RKO (cell line): ENCODE measurements at regions not wholly inside any gene's neighbourhood (a gene's known extent, or its start where the extent isn't known, plus 50 kb on each side); places are given as distances from the start of the nearest gene placed in this dataset.

Source experiments
- DNase-seq: peaks from one replicate; pipeline ENCODE4 v3.0.0-alpha.2; 2016; ENCODE audit warnings: low spot score

- no peak for DNase-seq
Observed at GRCh38 chr11:95378789-95379188, 147.8 kb upstream of the SESN3 start.

GRCh38 chr11:95378111-95378510, 147.1 kb upstream of the SESN3 start:
- DNase-seq: no peak

DNA sequence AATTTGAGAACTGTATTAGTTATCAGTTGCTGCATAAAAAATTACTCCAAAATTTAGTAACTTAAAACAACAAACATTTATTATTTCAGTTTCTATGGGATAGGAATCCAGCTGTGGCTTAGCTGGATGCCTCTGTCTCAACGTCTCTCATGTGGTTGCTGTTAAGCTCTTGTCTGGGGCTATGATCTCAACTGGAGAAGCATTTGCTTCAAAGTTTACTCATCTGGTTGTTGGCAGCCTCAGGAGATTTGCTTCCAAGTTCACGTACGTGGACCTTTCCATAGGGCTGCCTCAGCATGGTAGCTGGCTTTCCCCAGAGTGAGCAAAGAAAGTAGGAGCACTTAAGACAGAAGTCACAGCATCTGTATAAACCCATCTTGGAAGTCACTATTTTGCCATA, 144.9 kb upstream of the SESN3 start:
- no peak for DNase-seq

GRCh38 chr11:95375451-95375850, 144.4 kb upstream of the SESN3 start:
- DNase-seq: no peak

- no peak for DNase-seq
Observed at GRCh38 chr11:95374105-95374504, 143.1 kb upstream of the SESN3 start.

- no peak for DNase-seq
Observed at GRCh38 chr11:95373241-95373640, 142.2 kb upstream of the SESN3 start.

GRCh38 chr11:95372097-95372656, 141.2 kb upstream of the SESN3 start:
- no peak for DNase-seq

GRCh38 chr11:95371153-95371552, 140.2 kb upstream of the SESN3 start:
- DNase-seq: no peak

DNA sequence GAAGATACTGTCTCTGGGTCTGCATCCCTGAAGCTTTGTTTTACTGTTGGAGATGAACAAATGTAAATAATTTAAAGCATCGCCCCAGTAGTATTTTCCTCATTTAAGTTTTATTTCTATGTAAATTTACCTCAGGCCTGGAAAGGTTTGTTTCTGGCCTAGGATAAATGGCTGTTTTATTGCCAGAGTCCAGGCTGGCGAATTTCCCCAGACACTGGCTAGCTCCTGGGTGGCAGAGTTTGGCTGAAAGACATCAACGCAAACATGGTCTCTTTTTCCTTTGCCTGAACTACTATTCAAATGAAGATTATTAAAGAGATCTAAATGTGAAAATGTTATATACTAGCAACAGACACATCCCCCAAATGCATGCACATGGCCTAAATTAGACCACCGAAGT, 136.7 kb upstream of the SESN3 start:
- DNase-seq: no peak

DNA sequence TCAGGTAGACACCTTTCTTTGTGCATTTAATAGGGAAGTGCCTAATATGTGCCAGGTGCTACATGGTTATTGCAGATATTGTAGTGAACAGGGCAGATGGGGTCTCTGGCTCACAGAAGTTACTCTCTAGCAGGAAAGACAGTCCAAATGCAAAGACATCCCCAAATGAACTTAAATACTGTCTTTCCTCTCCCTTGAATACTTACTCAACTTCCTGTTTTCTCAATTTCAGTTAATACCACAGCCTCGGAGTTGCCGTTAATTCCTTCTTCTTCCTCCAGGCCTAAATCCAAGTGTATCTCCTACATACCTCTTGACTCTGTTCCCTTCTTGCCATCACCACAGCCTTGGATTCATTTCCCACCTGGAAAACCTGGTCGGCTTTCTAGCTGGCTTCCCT, 134.3 kb upstream of the SESN3 start:
- no peak for DNase-seq

GRCh38 chr11:95364324-95365295, 133.6 kb upstream of the SESN3 start:
- DNase-seq: no peak

DNA sequence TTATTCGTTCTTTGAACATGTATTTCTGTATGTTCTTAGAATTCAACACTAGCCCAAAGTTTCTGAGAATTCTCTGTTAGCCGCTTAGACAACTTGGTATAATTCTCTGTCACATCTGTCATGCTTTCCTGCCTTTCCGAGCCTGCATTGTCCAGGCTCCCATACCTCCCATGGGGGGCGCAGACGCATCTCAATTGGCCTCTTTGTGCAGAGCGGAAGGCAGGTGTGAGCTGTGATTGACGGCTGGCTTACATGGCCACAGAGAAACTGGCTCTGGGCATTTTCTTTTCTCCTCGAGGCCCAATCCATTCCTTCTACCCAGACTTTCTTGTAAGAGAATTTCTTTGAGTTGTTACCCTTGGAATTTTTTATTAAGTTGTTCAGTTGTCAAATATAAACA, 132.7 kb upstream of the SESN3 start:
- DNase-seq: no peak

DNA sequence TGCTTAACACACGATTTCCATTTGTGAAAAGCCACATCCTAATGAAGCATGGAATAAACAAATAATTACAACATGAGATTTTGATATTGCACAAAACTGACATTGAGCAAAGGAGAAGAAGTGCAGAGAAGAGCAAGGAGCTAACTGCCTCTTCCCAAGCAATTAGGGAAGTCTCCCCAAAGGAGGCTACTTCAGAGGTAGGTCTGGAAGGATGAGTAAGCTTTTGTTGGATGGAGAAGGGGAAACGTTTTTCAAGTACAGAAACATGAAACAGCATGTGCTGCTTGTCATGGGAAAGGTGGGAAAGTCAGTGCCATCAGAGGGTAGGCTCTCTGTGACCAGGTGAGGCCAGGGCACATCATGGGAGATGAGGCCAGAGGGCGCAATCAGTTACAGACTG, 132.2 kb upstream of the SESN3 start:
- no peak for DNase-seq

DNA sequence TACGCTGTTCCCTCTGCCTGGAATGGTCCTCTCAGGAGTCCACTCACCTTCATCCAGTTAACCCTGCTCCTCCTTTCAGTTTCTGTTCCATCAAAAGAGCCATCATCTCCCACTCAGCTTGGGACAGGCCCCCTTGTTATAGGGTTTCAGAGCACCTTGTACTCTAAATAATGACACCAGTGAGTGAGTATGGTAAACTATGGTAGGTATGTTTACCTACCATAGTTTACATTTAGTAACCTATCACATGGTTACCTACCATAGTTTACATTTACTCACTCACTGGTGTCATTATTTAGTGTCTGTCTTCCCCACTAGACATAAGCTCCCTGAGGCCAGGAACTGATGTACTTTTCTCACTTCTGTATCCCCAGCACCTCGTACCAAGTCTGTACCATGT, 130.2 kb upstream of the SESN3 start:
- DNase-seq: no peak

GRCh38 chr11:95360377-95361075, 129.5 kb upstream of the SESN3 start:
- DNase-seq: no peak

DNA sequence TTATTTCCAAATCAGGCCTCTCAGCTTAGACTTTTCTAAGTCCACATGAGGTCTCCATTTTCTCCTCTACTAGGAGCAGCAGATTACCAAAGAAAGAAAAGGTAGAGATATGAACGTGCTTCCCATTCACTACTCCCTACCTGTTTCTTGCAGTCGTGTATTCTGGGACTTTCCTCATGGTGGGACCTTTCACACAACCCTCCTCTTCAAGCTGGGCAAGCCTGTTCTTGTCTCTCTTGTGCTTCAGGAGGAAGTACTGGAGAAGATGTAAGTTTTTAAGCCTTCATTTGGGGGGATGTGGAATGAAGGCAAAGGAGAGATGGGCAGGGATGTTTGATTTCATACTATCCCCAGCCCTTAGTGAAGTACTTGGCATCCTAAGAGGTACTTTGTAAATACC, 128.8 kb upstream of the SESN3 start:
- no peak for DNase-seq

GRCh38 chr11:95359341-95359663, 128.3 kb upstream of the SESN3 start:
- DNase-seq: no peak

DNA sequence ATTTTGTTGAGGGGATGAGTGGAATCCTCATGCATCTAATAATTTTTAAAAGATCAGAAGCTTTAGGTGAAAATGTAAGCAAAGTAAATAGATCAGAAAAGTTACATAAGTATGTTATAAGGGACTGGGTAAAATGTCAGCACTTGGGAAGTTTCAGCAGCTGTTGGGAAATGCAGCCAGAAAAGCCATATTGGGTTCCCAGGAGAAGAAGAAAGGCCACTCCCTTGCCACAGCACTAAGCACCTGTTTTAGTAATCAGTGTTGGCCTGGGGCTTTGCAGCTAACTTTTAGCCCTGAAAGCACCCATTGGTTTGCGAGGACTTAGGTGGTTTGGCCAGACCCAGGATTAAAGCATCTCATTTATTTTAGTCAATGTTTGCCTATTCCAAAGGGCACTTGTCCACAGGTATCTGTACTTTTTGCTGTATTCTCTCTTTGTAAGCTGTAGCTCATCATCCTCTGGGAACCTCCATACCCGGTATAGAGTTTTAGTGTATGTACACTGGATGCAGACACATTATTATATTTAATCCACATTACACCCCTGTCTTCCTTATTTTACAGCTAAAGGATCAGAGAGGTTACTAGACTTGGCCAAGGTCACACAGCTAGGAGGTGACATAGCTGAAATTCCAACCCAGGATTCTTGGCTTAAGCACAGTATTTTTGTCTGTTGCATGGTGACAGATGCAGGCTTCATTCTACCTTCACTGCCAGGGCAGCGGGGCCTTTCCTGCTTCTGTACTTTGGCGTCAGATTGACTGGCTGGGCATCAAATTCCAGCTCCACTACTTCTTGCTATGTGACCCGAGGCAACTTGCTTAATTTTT, 127.7 kb upstream of the SESN3 start:
- DNase-seq: no peak

GRCh38 chr11:95354304-95354703, 123.3 kb upstream of the SESN3 start:
- no peak for DNase-seq

- DNase-seq: no peak
Observed at GRCh38 chr11:95353706-95354105, 122.7 kb upstream of the SESN3 start.

DNA sequence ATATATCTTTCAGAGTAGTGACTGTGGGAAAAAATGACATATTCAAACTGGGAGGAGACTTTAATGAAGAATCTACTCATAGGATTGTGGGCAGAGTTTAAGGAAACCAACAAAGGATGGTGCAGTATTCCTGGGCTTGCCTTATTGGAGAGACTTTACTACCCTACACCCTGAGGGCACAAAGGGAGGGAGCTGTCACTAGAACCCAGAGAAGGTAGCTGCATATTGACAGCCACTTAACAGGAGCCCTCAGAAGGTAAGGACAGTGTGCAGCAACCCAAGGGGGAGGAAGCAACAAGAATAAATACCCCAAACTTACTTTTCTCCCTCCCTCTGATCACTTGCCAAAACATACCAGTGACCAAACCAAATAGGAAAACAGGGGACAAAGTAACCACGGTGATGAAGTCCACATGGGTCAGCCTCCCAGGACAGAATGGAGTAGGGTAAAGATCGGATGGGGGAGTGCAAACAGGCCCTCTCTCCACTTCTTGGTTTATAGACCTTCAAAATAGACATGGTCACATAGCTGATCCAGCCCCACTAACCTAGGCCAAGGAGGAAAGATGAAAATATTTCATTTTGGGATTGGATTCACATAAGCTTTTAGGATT, 121.8 kb upstream of the SESN3 start:
- DNase-seq: no peak
